ENCODE measurements at regions not wholly inside any gene's neighbourhood (a gene's known extent, or its start where the extent isn't known, plus 50 kb on each side); places are given as distances from the start of the nearest gene placed in this dataset.

GRCh38 chr20:12886618-12887363, 122.0 kb upstream of the SPTLC3 start:
- no peak overlapping the region for H3K4me3 ChIP-seq (ENCODE audit: low read depth, low read length)
- TF ChIP-seq CTCF (IDR thresholded peaks at IDR 0.05; ENCODE audit: borderline replicate concordance, insufficient read depth, low read depth, low read length): no peak

GRCh38 chr20:12891643-12892042, 117.1 kb upstream of the SPTLC3 start:
- H3K4me3 ChIP-seq (ENCODE audit: low read depth, low read length): no peak overlapping the region
- no peak for TF ChIP-seq CTCF (IDR thresholded peaks at IDR 0.05; ENCODE audit: borderline replicate concordance, insufficient read depth, low read depth, low read length)

- H3K4me3 ChIP-seq (ENCODE audit: low read depth, low read length): no peak overlapping the region
- TF ChIP-seq CTCF (IDR thresholded peaks at IDR 0.05; ENCODE audit: borderline replicate concordance, insufficient read depth, low read depth, low read length): no peak
Observed at GRCh38 chr20:12893019-12893418, 115.8 kb upstream of the SPTLC3 start.

GRCh38 chr20:12893653-12894052, 115.1 kb upstream of the SPTLC3 start:
- no peak overlapping the region for H3K4me3 ChIP-seq (ENCODE audit: low read depth, low read length)
- no peak for TF ChIP-seq CTCF (IDR thresholded peaks at IDR 0.05; ENCODE audit: borderline replicate concordance, insufficient read depth, low read depth, low read length)

- H3K4me3 ChIP-seq (ENCODE audit: low read depth, low read length): no peak overlapping the region
- TF ChIP-seq CTCF (IDR thresholded peaks at IDR 0.05; ENCODE audit: borderline replicate concordance, insufficient read depth, low read depth, low read length): no peak
Observed at GRCh38 chr20:12894089-12894488, 114.7 kb upstream of the SPTLC3 start.

- TF ChIP-seq CTCF (IDR thresholded peaks at IDR 0.05; ENCODE audit: borderline replicate concordance, insufficient read depth, low read depth, low read length): no peak
- H3K4me3 ChIP-seq (ENCODE audit: low read depth, low read length): no peak overlapping the region
Observed at GRCh38 chr20:12896180-12896579, 112.6 kb upstream of the SPTLC3 start.

GRCh38 chr20:12902992-12903391, 105.8 kb upstream of the SPTLC3 start:
- TF ChIP-seq CTCF (IDR thresholded peaks at IDR 0.05; ENCODE audit: borderline replicate concordance, insufficient read depth, low read depth, low read length): no peak
- no peak overlapping the region for H3K4me3 ChIP-seq (ENCODE audit: low read depth, low read length)

All from GM12875 (cell line).